ENCODE measurements at regions not wholly inside any gene's neighbourhood (a gene's known extent, or its start where the extent isn't known, plus 50 kb on each side); places are given as distances from the start of the nearest gene placed in this dataset.

- DNase-seq (ENCODE audit: low read depth) = no peak
- no peak overlapping the region for H3K4me3 ChIP-seq (ENCODE audit: low read length)
- TF ChIP-seq, protein P1, sequence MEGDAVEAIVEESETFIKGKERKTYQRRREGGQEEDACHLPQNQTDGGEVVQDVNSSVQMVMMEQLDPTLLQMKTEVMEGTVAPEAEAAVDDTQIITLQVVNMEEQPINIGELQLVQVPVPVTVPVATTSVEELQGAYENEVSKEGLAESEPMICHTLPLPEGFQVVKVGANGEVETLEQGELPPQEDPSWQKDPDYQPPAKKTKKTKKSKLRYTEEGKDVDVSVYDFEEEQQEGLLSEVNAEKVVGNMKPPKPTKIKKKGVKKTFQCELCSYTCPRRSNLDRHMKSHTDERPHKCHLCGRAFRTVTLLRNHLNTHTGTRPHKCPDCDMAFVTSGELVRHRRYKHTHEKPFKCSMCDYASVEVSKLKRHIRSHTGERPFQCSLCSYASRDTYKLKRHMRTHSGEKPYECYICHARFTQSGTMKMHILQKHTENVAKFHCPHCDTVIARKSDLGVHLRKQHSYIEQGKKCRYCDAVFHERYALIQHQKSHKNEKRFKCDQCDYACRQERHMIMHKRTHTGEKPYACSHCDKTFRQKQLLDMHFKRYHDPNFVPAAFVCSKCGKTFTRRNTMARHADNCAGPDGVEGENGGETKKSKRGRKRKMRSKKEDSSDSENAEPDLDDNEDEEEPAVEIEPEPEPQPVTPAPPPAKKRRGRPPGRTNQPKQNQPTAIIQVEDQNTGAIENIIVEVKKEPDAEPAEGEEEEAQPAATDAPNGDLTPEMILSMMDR (IDR thresholded peaks at IDR 0.05; ENCODE audit: insufficient read depth, low read depth, low read length, missing control alignments) = no peak
These were observed 195.8 kb downstream of the KCNJ2 start for GRCh38 chr17:70365091-70365583.

- no peak for DNase-seq (ENCODE audit: low read depth)
- H3K4me3 ChIP-seq (ENCODE audit: low read length) = no peak overlapping the region
- TF ChIP-seq, protein P1 (IDR thresholded peaks at IDR 0.05; ENCODE audit: insufficient read depth, low read depth, low read length, missing control alignments) = no peak
These were observed 197.1 kb downstream of the KCNJ2 start for GRCh38 chr17:70366386-70366785.

GRCh38 chr17:70368011-70368410 is 198.7 kb downstream of the KCNJ2 start:
- DNase-seq (ENCODE audit: low read depth) = no peak
- TF ChIP-seq, protein P1 (IDR thresholded peaks at IDR 0.05; ENCODE audit: insufficient read depth, low read depth, low read length, missing control alignments) = no peak
- no peak overlapping the region for H3K4me3 ChIP-seq (ENCODE audit: low read length)

DNA sequence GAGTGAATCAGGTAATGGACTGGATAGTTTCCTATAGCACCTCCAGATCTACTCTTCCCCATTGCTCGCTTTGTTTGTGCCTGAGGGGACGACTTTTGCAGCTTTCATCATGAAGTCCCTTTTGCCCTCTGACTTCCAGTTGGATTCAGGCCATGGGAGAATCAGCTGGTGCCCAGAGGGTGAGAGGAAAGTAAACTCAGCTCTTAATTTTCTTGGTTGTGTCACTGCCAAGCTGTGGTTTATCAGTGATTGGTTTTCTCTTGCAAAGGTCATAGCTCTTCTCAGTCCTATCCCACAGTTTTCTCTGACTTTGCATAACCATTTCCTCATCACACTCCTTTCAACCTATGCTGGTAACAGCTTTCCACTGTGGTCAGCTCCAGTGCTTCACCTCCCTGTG is 200.1 kb downstream of the KCNJ2 start:
- no peak for DNase-seq (ENCODE audit: low read depth)
- TF ChIP-seq, protein P1 (IDR thresholded peaks at IDR 0.05; ENCODE audit: insufficient read depth, low read depth, low read length, missing control alignments) = no peak
- no peak overlapping the region for H3K4me3 ChIP-seq (ENCODE audit: low read length)

GRCh38 chr17:70370816-70371215 is 201.5 kb downstream of the KCNJ2 start:
- TF ChIP-seq, protein P1 (IDR thresholded peaks at IDR 0.05; ENCODE audit: insufficient read depth, low read depth, low read length, missing control alignments) = no peak
- no peak overlapping the region for H3K4me3 ChIP-seq (ENCODE audit: low read length)
- no peak for DNase-seq (ENCODE audit: low read depth)

DNA sequence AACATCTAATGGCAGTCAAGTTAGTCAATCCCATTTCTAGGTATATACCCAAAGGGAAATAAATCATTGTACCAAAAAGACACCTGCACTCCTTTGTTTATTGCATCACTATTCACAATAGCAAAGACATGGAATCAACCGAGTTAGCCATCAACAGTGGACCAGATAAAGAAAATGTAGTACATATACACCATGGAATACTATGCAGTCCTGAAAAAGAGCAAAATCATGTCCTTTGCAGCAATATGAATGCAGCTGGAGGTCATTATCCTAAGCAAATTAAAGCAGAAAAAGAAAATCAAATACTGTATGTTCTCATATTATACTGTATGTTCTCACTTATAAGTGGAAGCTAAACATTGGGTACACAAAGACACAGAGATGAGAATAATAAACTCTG is 204.0 kb downstream of the KCNJ2 start:
- TF ChIP-seq, protein P1 (IDR thresholded peaks at IDR 0.05; ENCODE audit: insufficient read depth, low read depth, low read length, missing control alignments) = no peak
- no peak overlapping the region for H3K4me3 ChIP-seq (ENCODE audit: low read length)
- DNase-seq (ENCODE audit: low read depth) = no peak

DNA sequence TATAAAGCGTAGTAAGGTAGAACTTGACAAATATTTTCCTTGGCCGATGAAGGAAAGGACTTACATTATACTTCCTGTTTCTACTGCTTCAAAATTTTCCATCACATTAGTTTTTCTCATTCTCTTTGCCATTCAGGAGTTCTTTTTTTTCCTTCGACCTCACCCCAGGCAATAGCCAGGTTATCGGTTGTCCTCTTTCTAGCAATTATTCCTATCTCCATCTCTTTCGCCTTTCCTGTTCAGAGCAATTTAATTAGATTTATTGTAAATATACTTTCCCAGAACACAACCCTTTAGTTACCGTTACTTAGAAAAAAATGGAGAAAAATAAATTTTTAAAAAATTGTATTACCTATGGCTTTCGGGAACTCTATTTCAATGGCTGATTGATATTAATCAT is 205.2 kb downstream of the KCNJ2 start:
- no peak overlapping the region for H3K4me3 ChIP-seq (ENCODE audit: low read length)
- DNase-seq (ENCODE audit: low read depth) = no peak

More for the DNA sequence above, 205.2 kb downstream of the KCNJ2 start:
- TF ChIP-seq, protein P1 (IDR thresholded peaks at IDR 0.05; ENCODE audit: insufficient read depth, low read depth, low read length, missing control alignments) = no peak
